ENCODE measurements at regions not wholly inside any gene's neighbourhood (a gene's known extent, or its start where the extent isn't known, plus 50 kb on each side); places are given as distances from the start of the nearest gene placed in this dataset.

DNA sequence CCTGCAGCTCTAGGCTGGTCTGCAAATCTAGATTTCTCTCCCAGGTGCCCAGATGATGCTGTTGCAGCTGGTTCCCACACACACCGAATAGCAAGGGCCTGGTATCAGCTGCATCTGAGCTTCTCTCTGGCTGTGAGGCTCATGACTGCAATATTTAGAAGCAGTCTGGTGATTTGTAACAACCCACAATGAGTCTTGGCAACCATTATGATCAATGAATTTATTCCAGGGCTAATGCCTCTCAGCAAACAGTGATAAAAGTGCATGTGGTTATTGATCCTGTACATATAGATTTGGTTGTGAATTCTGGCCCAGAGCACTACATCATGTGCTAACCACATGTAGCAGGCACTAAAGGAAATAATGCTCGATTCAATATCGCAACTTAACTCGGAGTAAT is 114.3 kb downstream of the ASCL4 start:
- no peak for TF ChIP-seq CTCF (IDR thresholded peaks at IDR 0.05; ENCODE audit: insufficient read depth, low read length)
- TF ChIP-seq, protein P1, sequence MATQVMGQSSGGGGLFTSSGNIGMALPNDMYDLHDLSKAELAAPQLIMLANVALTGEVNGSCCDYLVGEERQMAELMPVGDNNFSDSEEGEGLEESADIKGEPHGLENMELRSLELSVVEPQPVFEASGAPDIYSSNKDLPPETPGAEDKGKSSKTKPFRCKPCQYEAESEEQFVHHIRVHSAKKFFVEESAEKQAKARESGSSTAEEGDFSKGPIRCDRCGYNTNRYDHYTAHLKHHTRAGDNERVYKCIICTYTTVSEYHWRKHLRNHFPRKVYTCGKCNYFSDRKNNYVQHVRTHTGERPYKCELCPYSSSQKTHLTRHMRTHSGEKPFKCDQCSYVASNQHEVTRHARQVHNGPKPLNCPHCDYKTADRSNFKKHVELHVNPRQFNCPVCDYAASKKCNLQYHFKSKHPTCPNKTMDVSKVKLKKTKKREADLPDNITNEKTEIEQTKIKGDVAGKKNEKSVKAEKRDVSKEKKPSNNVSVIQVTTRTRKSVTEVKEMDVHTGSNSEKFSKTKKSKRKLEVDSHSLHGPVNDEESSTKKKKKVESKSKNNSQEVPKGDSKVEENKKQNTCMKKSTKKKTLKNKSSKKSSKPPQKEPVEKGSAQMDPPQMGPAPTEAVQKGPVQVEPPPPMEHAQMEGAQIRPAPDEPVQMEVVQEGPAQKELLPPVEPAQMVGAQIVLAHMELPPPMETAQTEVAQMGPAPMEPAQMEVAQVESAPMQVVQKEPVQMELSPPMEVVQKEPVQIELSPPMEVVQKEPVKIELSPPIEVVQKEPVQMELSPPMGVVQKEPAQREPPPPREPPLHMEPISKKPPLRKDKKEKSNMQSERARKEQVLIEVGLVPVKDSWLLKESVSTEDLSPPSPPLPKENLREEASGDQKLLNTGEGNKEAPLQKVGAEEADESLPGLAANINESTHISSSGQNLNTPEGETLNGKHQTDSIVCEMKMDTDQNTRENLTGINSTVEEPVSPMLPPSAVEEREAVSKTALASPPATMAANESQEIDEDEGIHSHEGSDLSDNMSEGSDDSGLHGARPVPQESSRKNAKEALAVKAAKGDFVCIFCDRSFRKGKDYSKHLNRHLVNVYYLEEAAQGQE (IDR thresholded peaks at IDR 0.05; ENCODE audit: insufficient replicate concordance, low read depth) = no peak
